ENCODE measurements at regions not wholly inside any gene's neighbourhood (a gene's known extent, or its start where the extent isn't known, plus 50 kb on each side); places are given as distances from the start of the nearest gene placed in this dataset.

DNA sequence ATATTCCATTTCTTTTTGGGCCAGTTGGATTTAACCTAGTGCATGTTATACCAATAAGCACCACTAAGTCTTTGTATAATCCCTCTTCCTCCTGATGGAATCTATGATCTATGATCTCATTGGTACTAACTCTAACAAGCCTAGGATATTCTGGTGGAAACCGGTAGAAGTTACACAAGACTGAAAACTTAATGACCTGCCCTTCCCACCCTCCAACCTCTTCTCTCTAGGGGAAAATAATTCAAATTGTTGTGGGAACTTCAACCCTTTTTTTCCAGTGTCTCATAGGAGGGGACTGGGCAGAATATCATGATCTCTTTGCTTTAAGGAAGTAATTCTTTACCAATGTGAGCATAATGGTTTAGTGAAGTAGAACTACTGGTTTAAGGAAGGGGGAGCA, 289.5 kb upstream of the BOD1L1 start:
- no CpG with 5 or more reads among the region's 1 CpG for WGBS (ENCODE audit: extremely low coverage, insufficient read length, low lambda C conversion rate)
- Histone ChIP-seq H3K79me1 (ENCODE audit: insufficient read depth, low read depth, low read length, poor library complexity, severe bottlenecking) (no peaks in the 10 kb centered on the region), H2AK5ac (ENCODE audit: insufficient read length, low read length) (no peak overlapping the region), H4K8ac (replicated peaks; ENCODE audit: insufficient read length, low read depth, low read length) (no peak overlapping the region), H4K91ac (ENCODE audit: insufficient read length, low read depth, low read length) (no peak overlapping the region), H3K9me3 (ENCODE audit: control insufficient read depth, low read depth, low read length) (no peaks in the 10 kb centered on the region), H2AFZ (ENCODE audit: low read length) (no peak overlapping the region), H4K20me1 (ENCODE audit: control insufficient read depth, insufficient read depth, insufficient read length) (no peaks in the 10 kb centered on the region), H3K79me2 (ENCODE audit: insufficient read depth, low read length) (no peaks in the 10 kb centered on the region), H3K23me2 (ENCODE audit: insufficient read length, low read depth, low read length, poor library complexity, severe bottlenecking) (no peaks in the 10 kb centered on the region), H2BK20ac (ENCODE audit: low read depth, low read length, poor library complexity, severe bottlenecking) (no peak overlapping the region), H2BK5ac (ENCODE audit: insufficient read length, low read length) (no peak overlapping the region), H3K56ac (ENCODE audit: insufficient read length, low read depth, low read length) (no peak overlapping the region), H3T11ph (ENCODE audit: low read length) (no peak overlapping the region), H3K4ac (ENCODE audit: low read depth, low read length) (no peak overlapping the region), H4K5ac (ENCODE audit: insufficient read length, low read depth, low read length) (no peak overlapping the region), H2BK15ac (ENCODE audit: low read depth, low read length) (no peak overlapping the region), H3K27me3 (ENCODE audit: insufficient read depth, low read length) (no peaks in the 10 kb centered on the region), H3K4me2 (ENCODE audit: insufficient read depth, insufficient read length, low read length) (no peak overlapping the region), H3K23ac (ENCODE audit: insufficient read length, low read depth, low read length) (no peak overlapping the region), H2BK120ac (ENCODE audit: low read depth, low read length, poor library complexity, severe bottlenecking) (no peak overlapping the region), H2BK12ac (ENCODE audit: insufficient read length, low read depth, low read length) (no peak overlapping the region), H3K4me1 (ENCODE audit: insufficient read depth, low read length) (0 out of 2 replicates have a peak, but pooled peaks cover 2% of the 10 kb centered on the region), H3K27ac (ENCODE audit: insufficient read length, low read depth, low read length) (no peak overlapping the region), H3K14ac (ENCODE audit: insufficient read depth, low read length) (no peak overlapping the region), H3K9ac (ENCODE audit: extremely low read depth, insufficient read length, low read length) (no peak overlapping the region), H3K18ac (ENCODE audit: insufficient read length, low read depth, low read length) (no peak overlapping the region)
- Mint-ChIP-seq H3K27me3 (ENCODE audit: low read depth) (no peaks in the 10 kb centered on the region; the same call in 1 of the 2 replicates), H3K4me1 (peaks cover 10 to 17% of the 10 kb centered on the region in 2 experiments), H3K36me3 (ENCODE audit: insufficient read depth in 1 of 3, low read depth in 3 of 3) (no peaks in the 10 kb centered on the region), H3K4me3 (no peak overlapping the region), H3K27ac (no peak overlapping the region), H3K9me3 (no peaks in the 10 kb centered on the region)
- DNase-seq: no peak
- no peak for TF ChIP-seq CTCF (conservative IDR thresholded peaks at IDR 0.05)

Measured in H9 (cell line).